ENCODE measurements at regions not wholly inside any gene's neighbourhood (a gene's known extent, or its start where the extent isn't known, plus 50 kb on each side); places are given as distances from the start of the nearest gene placed in this dataset.
A peak's percentile ranks its signal among the peaks of the same experiment; 100 is the strongest.

GRCh38 chr14:101380512-101380911, 180.8 kb upstream of the DIO3 start:
- no peak for DNase-seq

GRCh38 chr14:101380940-101381339, 180.4 kb upstream of the DIO3 start:
- no peak for DNase-seq

DNA sequence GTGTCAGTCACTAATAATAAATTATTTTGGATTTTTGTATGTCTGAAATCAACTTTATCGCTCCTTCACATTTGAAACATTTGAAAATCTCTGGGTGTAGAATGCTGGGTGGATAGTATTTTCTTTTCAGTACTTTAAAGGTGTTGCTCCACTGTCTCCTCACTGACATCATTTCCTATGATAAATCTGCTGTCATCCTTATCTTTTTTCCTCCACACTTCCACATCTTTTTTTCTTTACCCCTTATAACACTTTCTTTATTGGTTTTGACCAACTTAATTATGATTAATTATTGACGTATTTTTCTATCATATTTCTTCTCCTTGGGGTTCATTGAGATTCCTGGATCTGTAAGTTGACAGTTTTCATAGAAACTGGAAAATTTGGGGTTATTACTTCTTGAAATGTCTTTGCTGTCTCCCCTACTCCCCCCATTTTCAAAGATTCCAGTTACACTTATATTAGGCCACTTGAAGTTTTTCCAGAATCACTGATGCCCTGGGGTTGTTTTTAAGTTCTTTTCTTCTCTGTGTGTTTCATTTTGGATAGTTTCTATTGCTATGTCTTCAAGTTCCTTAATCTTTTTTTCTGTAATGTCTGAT, 177.5 kb upstream of the DIO3 start:
- DNase-seq: no peak

- DNase-seq: no peak
These were observed 166.9 kb upstream of the DIO3 start for GRCh38 chr14:101394374-101394773.

GRCh38 chr14:101395779-101396178, 165.5 kb upstream of the DIO3 start:
- DNase-seq: no peak

- DNase-seq: no peak
These were observed 164.1 kb upstream of the DIO3 start for GRCh38 chr14:101397206-101397605.

- no peak for DNase-seq
These were observed 163.3 kb upstream of the DIO3 start for GRCh38 chr14:101398011-101398410.

DNA sequence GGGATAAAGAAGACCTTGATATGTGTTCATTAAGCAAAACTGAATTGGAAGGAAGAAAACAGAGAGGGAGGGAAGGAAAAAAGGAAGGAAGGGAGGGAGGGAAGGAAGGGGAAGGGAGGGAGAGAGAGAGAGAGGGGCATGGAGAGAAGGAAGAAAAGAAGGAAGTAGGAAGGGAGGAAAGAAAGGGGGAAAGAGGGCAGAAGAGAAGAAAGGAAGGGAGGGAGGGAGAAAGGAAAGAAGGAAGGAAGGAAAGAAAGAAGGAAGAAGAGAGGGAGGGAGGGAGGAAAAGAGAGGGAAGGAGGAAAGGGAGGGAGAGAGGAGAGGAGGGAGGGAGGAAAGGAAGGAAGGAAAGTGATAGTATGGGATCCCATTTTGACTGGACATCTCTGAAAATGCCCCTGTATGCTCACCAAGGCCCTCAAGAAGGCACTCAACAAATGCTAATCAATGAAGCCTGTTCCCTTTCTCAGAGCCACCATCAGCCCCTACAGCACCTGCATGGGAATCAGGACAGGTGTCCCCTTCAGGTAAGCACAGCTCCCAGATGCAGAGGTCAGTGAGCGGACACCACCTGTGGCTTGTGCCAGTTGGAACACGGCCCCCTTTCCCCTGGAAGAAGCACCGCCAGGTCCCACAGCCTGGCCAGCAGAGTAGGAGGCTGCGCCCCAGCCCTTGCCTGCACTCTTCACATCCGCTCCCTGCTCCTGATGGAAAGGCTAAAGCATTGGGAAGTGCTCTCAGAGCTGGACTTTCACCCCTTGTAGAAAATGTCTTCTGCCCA, 161.4 kb upstream of the DIO3 start:
- no peak for DNase-seq

DNA sequence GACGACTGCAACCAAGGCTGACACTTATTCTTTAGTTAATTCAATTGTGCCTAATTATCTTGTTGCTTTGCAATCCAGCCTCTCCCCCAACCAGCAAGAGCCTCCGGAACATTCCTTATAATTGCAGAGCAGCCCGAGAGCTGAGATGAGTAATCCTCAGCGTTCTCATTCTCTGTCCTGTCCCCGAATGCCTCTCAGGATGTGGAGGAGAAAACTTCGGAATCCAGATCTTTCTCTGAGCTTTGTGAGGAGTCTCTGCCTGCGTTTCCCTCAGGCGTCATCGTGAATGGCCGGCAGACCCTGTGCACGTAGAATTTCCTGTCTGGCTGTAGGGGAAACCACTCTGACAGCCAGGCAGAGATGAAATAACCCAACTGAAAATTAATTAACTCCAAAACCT, 160.5 kb upstream of the DIO3 start:
- DNase-seq: peak; percentile 65

DNA sequence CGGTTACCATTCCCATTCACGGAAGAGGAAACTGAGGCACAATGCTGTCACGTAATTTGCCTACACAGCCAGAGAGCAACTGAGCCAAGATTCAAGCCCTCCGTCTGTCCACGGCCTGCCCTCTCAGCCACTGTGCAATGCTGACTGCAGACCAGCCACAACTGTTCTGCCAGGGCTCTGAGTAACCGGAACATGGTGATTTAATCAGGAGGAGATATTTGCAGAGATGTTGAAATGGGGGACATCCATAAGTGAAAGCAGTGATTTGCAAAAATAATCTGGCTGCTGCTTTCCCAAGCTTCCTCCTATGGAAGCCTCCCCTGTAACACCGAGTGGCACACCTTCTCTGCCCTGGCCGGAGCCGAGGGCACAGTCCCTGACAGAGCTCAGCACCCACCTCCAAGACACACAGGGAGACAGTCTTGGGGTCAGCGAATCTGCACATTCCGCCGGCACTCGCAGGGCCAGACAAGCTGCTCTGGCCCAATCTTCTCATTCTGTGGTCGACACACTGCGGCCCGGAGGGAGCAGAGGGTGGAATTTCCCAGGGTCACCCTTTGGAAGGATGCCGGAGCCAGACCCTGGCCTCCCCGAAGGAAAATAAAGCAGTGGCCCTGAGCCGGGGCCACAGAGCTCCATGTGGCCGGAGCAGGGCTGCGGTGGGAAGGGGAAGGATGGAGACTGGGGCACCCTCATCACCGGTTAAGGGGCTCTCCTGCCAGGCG, 158.2 kb upstream of the DIO3 start:
- no peak for DNase-seq

DNA sequence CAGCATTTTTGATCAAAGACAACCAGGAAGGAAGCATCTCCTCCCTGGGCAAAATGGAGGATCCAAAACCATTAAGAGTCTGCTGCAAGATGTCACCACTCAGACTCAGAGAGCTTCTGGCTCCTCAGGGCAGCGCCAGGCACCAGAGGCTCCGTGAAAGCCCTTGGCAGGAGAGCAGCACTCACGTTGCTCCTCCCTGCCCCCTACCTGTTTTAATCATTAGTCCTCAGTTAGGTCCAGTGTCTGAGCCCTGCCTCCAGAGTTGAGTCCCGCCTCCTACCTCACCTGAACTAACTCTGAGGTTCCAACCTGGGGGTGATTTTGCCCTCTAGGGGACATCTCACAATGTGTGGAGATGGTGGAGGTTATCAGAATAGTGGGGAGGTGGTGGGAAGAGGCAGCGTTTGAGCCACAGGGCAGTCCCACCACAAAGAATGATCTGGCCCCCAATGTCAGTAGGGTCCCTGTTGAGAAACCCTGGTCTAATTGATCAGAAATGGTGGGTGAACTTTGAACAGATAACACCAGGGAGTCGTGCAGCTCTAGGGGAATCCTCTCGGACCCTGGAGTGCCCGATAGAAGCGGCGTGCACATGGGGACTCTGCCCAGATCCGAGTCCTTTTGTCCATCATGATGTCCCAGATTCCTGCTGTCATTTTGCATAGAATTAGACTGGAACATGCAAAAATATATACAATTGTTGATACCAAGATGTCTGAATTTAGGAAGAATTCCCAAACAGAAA, 156.7 kb upstream of the DIO3 start:
- no peak for DNase-seq

- peak; percentile 63 for DNase-seq
These were observed 156.0 kb upstream of the DIO3 start for GRCh38 chr14:101405171-101405883.

GRCh38 chr14:101406921-101407320, 154.4 kb upstream of the DIO3 start:
- DNase-seq: no peak

DNA sequence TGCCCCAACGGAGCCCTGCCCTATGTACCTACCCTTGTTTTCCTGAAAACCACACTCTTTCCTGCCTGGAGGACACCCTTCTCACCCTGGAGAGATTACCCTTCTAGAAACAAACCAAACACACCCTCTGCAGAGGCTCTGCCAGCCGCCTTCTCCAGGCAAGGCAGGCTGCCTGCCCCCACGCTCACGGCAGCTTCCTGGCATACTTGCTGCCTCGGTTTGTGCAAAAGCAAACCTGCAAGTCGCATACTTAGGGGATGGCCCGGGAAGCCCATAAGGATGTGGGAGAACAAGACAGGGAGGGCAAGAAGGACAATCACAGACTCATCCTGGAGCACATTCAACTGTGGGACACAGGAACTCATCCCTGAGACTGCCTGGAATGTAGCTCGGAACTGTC, 154.0 kb upstream of the DIO3 start:
- DNase-seq: no peak

GRCh38 chr14:101408077-101408831, 153.0 kb upstream of the DIO3 start:
- DNase-seq: peak; percentile 82

- DNase-seq: no peak
These were observed 152.2 kb upstream of the DIO3 start for GRCh38 chr14:101409006-101409543.

GRCh38 chr14:101410126-101410525, 151.2 kb upstream of the DIO3 start:
- DNase-seq: no peak

GRCh38 chr14:101411151-101411550, 150.1 kb upstream of the DIO3 start:
- DNase-seq: no peak

- DNase-seq: no peak
These were observed 149.5 kb upstream of the DIO3 start for GRCh38 chr14:101411779-101412178.

DNA sequence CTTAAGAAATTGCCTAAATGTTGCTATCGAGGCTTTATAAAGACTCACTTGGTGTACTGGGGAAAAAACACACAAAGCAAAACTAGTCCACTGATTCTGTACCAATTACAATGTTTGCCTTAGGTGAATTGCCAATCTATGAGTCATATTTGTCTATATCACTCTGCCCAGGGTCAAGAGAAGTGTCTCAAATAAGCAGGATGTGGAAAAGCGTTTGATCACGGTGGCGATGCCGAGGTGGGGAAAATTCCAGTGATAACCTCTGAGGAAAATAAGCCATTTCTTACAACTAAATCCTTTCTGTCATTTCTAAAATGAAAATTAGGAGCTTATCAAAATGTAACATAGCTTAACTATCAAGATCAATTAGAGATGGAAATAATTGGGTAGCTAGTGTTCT, 148.6 kb upstream of the DIO3 start:
- DNase-seq: no peak

DNA sequence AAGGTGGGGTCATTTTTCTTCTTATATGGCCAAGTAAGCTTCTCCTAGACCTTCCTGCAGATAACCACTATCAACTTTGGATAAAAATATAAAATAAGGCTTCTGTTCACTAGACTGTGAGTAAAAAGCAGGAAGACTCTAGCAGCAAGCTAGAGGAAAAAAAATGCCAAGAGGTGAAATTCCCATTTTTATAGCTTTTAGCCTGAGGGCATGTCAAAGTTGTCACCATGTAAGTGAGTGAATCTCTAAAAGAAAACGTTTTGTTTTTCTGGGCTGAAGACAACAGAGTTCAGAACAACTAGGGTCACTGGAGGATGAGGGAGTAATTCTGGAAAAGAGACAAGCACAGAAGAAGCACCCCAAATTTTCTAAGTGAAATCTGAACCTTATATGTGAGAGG, 143.9 kb upstream of the DIO3 start:
- DNase-seq: no peak

DNA sequence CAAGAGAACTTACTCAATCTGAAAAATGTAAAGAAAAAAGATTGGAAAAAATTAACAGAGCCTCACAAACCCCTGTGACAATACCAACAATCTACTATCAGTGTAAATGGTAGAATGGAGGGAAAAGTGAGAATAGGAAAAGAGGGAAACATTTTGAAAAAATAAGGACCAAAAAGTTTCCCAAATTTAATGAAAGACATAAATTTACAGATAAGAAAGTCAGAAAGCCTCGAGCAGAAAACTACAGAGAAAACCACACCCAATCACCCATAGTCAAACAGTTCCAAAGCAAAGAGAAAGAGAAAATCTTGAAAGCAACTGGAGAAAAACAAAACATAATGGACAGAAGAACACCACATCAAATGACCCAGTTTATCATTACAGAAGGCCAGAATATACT, 142.7 kb upstream of the DIO3 start:
- no peak for DNase-seq

Data from fibroblast of skin of right quadriceps (primary cell).